ENCODE measurements at regions not wholly inside any gene's neighbourhood (a gene's known extent, or its start where the extent isn't known, plus 50 kb on each side); places are given as distances from the start of the nearest gene placed in this dataset.

GRCh38 chr16:60310846-60311445, 1576.8 kb upstream of the GOT2 start:
- Mint-ChIP-seq H3K9me3 (no peaks in the 10 kb centered on the region), H3K4me1 (no peaks in the 10 kb centered on the region), H3K27ac (no peak overlapping the region), H3K4me3 (no peak overlapping the region), H3K36me3 (no peaks in the 10 kb centered on the region), H3K27me3 (ENCODE audit: low read depth) (peaks cover 3% of the 10 kb centered on the region)
- DNase-seq (ENCODE audit: low spot score in 2 of 2, unreplicated experiment in 2 of 2): no peak
- no peak for TF ChIP-seq CTCF (IDR thresholded peaks at IDR 0.05; ENCODE audit: unreplicated experiment)

GRCh38 chr16:60304720-60305119, 1570.6 kb upstream of the GOT2 start:
- TF ChIP-seq CTCF (IDR thresholded peaks at IDR 0.05; ENCODE audit: unreplicated experiment): no peak

GRCh38 chr16:60304066-60304465, 1570.0 kb upstream of the GOT2 start:
- no peak for DNase-seq (ENCODE audit: low spot score in 2 of 2, unreplicated experiment in 2 of 2)
- H3K4me3 Mint-ChIP-seq: no peak overlapping the region
- no peaks in the 10 kb centered on the region for H3K36me3 Mint-ChIP-seq
- no peak overlapping the region for H3K27ac Mint-ChIP-seq
- no peak for TF ChIP-seq CTCF (IDR thresholded peaks at IDR 0.05; ENCODE audit: unreplicated experiment)
- peaks cover 2% of the 10 kb centered on the region for H3K4me1 Mint-ChIP-seq
- H3K9me3 Mint-ChIP-seq: no peaks in the 10 kb centered on the region
- peaks cover 3% of the 10 kb centered on the region for H3K27me3 Mint-ChIP-seq (ENCODE audit: low read depth)

More at GRCh38 chr16:60304720-60305119, 1570.6 kb upstream of the GOT2 start:
- no peak for DNase-seq (ENCODE audit: low spot score in 2 of 2, unreplicated experiment in 2 of 2)
- Mint-ChIP-seq H3K4me1 (peaks cover 2% of the 10 kb centered on the region), H3K4me3 (no peak overlapping the region), H3K27me3 (ENCODE audit: low read depth) (peaks cover 3% of the 10 kb centered on the region), H3K36me3 (no peaks in the 10 kb centered on the region), H3K27ac (no peak overlapping the region), H3K9me3 (no peaks in the 10 kb centered on the region)

GRCh38 chr16:60302676-60303075, 1568.6 kb upstream of the GOT2 start:
- DNase-seq (ENCODE audit: low spot score in 2 of 2, unreplicated experiment in 2 of 2): no peak
- no peak overlapping the region for H3K4me3 Mint-ChIP-seq
- H3K4me1 Mint-ChIP-seq: peaks cover 2% of the 10 kb centered on the region
- no peaks in the 10 kb centered on the region for H3K36me3 Mint-ChIP-seq
- TF ChIP-seq CTCF (IDR thresholded peaks at IDR 0.05; ENCODE audit: unreplicated experiment): no peak
- H3K27ac Mint-ChIP-seq: no peak overlapping the region
- H3K27me3 Mint-ChIP-seq (ENCODE audit: low read depth): no peaks in the 10 kb centered on the region
- no peaks in the 10 kb centered on the region for H3K9me3 Mint-ChIP-seq

GRCh38 chr16:60302261-60302660, 1568.1 kb upstream of the GOT2 start:
- H3K27ac Mint-ChIP-seq: no peak overlapping the region
- H3K9me3 Mint-ChIP-seq: no peaks in the 10 kb centered on the region
- TF ChIP-seq CTCF (IDR thresholded peaks at IDR 0.05; ENCODE audit: unreplicated experiment): no peak
- no peak for DNase-seq (ENCODE audit: low spot score in 2 of 2, unreplicated experiment in 2 of 2)
- H3K4me1 Mint-ChIP-seq: peaks cover 2% of the 10 kb centered on the region
- H3K27me3 Mint-ChIP-seq (ENCODE audit: low read depth): no peaks in the 10 kb centered on the region
- H3K4me3 Mint-ChIP-seq: no peak overlapping the region
- H3K36me3 Mint-ChIP-seq: no peaks in the 10 kb centered on the region
